ENCODE measurements at regions not wholly inside any gene's neighbourhood (a gene's known extent, or its start where the extent isn't known, plus 50 kb on each side); places are given as distances from the start of the nearest gene placed in this dataset.

- no peak for DNase-seq
Measured at GRCh38 chr4:19722404-19722803, 529.3 kb upstream of the SLIT2 start.

- DNase-seq: no peak
Measured at GRCh38 chr4:19721587-19721986, 530.1 kb upstream of the SLIT2 start.

- DNase-seq: no peak
Measured at GRCh38 chr4:19720610-19721009, 531.1 kb upstream of the SLIT2 start.

GRCh38 chr4:19720190-19720589, 531.5 kb upstream of the SLIT2 start:
- no peak for DNase-seq

GRCh38 chr4:19711871-19712270, 539.8 kb upstream of the SLIT2 start:
- DNase-seq: no peak

- no peak for DNase-seq
Measured at GRCh38 chr4:19707876-19708275, 543.8 kb upstream of the SLIT2 start.

- no peak for DNase-seq
Measured at GRCh38 chr4:19703391-19703790, 548.3 kb upstream of the SLIT2 start.

GRCh38 chr4:19700992-19701391, 550.7 kb upstream of the SLIT2 start:
- no peak for DNase-seq

- DNase-seq: no peak
Measured at GRCh38 chr4:19698961-19699360, 552.7 kb upstream of the SLIT2 start.

- DNase-seq: peak; percentile 25 to 68 (median 32)
Measured at GRCh38 chr4:19694812-19695211, 556.9 kb upstream of the SLIT2 start.

- DNase-seq: peak; percentile 57 to 91 (median 68)
Measured at GRCh38 chr4:19693936-19694570, 557.7 kb upstream of the SLIT2 start.

- peak in 2 of 3 donors; percentile 49 to 87 for DNase-seq
Measured at GRCh38 chr4:19689511-19689910, 562.2 kb upstream of the SLIT2 start.

GRCh38 chr4:19686456-19686855, 565.2 kb upstream of the SLIT2 start:
- DNase-seq: no peak

- peak; percentile 37 to 83 (median 58) for DNase-seq
Measured at GRCh38 chr4:19684084-19684483, 567.6 kb upstream of the SLIT2 start.

GRCh38 chr4:19683426-19683825, 568.3 kb upstream of the SLIT2 start:
- peak; percentile 40 to 73 (median 41) for DNase-seq

- DNase-seq: peak in 1 of 3 donors; percentile 55
Measured at GRCh38 chr4:19677211-19677610, 574.5 kb upstream of the SLIT2 start.

GRCh38 chr4:19675172-19675811, 576.4 kb upstream of the SLIT2 start:
- DNase-seq: peak in 2 of 3 donors; percentile 33 to 60

GRCh38 chr4:19659101-19659500, 592.6 kb upstream of the SLIT2 start:
- DNase-seq: no peak

GRCh38 chr4:19657856-19658255, 593.8 kb upstream of the SLIT2 start:
- DNase-seq: no peak

GRCh38 chr4:19655666-19656065, 596.0 kb upstream of the SLIT2 start:
- no peak for DNase-seq

GRCh38 chr4:19650903-19651864, 600.5 kb upstream of the SLIT2 start:
- DNase-seq: no peak

- no peak for DNase-seq
Measured at GRCh38 chr4:19645589-19645988, 606.1 kb upstream of the SLIT2 start.

- DNase-seq: peak in 2 of 3 donors; percentile 5 to 34
Measured at GRCh38 chr4:19636451-19636850, 615.3 kb upstream of the SLIT2 start.
